Heart right ventricle (tissue), 16 donors: ENCODE measurements at regions not wholly inside any gene's neighbourhood (a gene's known extent, or its start where the extent isn't known, plus 50 kb on each side); places are given as distances from the start of the nearest gene placed in this dataset.
A peak's percentile ranks its signal among the peaks of the same experiment; 100 is the strongest.

ENCODE experiments used
- ATAC-seq, 8 donors: fragments of 200-7000 bp; cut with Tn5 transposase; one replicate each; pipeline ENCODE4 v1.9.1; 2020; ENCODE audit warnings: mild to moderate bottlenecking in 8 of 8, moderate library complexity in 8 of 8, moderate number of reproducible peaks in 1 of 8
- DNase-seq, 2 donors: peaks; one replicate each; pipeline ENCODE4 v3.0.0-alpha.2; 2020
- H3K27ac ChIP-seq, 10 donors: fragments of 200-600 bp; sonication (generic) in 2 of 10; one replicate each; pipeline versions ENCODE4 v1.5.0 to v1.8.0; 2020 to 2022; ENCODE audit warnings: mild to moderate bottlenecking in 3 of 10
- H3K27me3 ChIP-seq, 7 donors: fragments of 200-600 bp; one replicate each; pipeline ENCODE4 v1.8.0; 2021 to 2022; ENCODE audit warnings: mild to moderate bottlenecking in 2 of 7
- H3K36me3 ChIP-seq, 9 donors: fragments of 200-600 bp; sonication (generic) in 1 of 9; one replicate each; pipeline versions ENCODE4 v1.5.0 to v1.8.0; 2020 to 2022; ENCODE audit warnings: mild to moderate bottlenecking in 2 of 9
- H3K4me1 ChIP-seq, 9 donors: fragments of 200-600 bp; sonication (generic) in 1 of 9; one replicate each; pipeline versions ENCODE4 v1.5.0 to v1.8.0; 2020 to 2022; ENCODE audit warnings: mild to moderate bottlenecking in 4 of 9
- H3K4me3 ChIP-seq, 10 donors: fragments of 200-600 bp; sonication (generic) in 2 of 10; one replicate each; pipeline versions ENCODE4 v1.5.0 to v1.8.0; 2020 to 2022; ENCODE audit warnings: mild to moderate bottlenecking in 7 of 10, moderate library complexity in 2 of 10
- H3K9me3 ChIP-seq, 11 donors: fragments of 200-600 bp in 10 of 11; sonication (generic) in 2 of 11; one replicate each; pipeline versions ENCODE4 v1.5.0 to v1.8.0; 2013 to 2022; ENCODE audit warnings: mild to moderate bottlenecking in 2 of 11, control low read depth in 1 of 11, moderate library complexity in 1 of 11
- WGBS, 2 donors: extraction: QIAGEN DNeasy Blood & Tissue Kit; methylation state at CpG; one replicate each; pipeline ENCODE4 v1.1.7; 2013; ENCODE audit warnings: inconsistent platforms in 1 of 2; 5-methylcytosine and 5-hydroxymethylcytosine counted together
- intact Hi-C, 10 donors: fragments of 100-400 bp; cut with DNase I; formaldehyde crosslinking; loops; one replicate each; pipeline versions ENCODE4 v1.11.1 to v1.14.2; 2022
- TF ChIP-seq, protein P1 (sequence below), 9 donors: fragments of 200-600 bp; sonication (generic) in 2 of 9; IDR thresholded peaks; one replicate each; pipeline versions ENCODE4 v1.5.0 to v1.8.0; 2021 to 2022; ENCODE audit warnings: antibody characterized with exemption in 9 of 9, mild to moderate bottlenecking in 5 of 9, moderate library complexity in 1 of 9
- donor health status: Arrhythmogenic right ventricular cardiomyopathy.
- donor health status: ischemic (EF 13 %, LVEDD 7.1; RV severe dilation, severe dysfunction).
- donor health status: healthy with polysubstance abuse.
- donor health status: DM: no; HTN: yes; CAD: no.
- donor health status: DM: no; HTN: no; CAD: no.
- donor health status: ischemic (EF 25% LVEDD 6.9; RV normal size, moderate dysfunction).
- donor health status: ischemic (EF 25% LVEDD 5.7; RV mildly dilated, moderate dysfunction).
- donor health status: healthy.
- donor health status: DM: yes; HTN: yes; CAD: no.
- donor health status: Ischemic cardiomyopathy.
- donor health status: ischemic (EF 35%, LVEDD 5.7; RV mildly dilated, moderate dysfunction).
- donor health status: nonischemic (EF 11% LVEDD 7.7; RV severe dilation, severe dysfunction).
- donor health status: DM: yes; HTN: yes; CAD: no.
- donor health status: PGD.
- donor health status: ischemic (EF 29% LVEDD 5.4; RV normal size, mild dysfunction).
- donor health status: nonischemic (EF 23%, LVEDD 6.1; RV moderate dilation, normal function).

DNA sequence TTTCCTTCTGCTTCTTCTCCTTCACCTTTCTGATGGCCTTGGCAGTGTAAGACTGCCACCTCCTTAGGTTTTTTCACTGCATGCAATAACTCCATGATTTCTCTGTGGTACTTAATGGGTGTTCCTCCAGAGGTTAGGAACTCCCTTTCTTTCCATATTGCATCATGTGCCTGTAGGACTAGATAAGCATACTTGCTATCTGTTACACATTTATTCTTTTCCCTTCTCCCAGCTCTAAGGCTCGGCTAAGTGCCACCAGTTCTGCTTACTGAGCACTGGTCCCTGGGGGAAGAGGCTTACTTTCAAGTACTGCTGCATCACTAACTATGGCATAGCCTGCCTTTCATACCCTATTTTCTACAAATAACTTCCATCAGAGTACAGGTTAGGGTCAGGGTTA lies 351.8 kb downstream of the OTOL1 start:
- no peaks in the 10 kb centered on the region for H3K9me3 ChIP-seq
- ATAC-seq (no peak), DNase-seq (no peak)
- 44 to 74% methylated on average over 1 of the region's 1 CpG for WGBS, 2 donors
- H3K4me3 ChIP-seq: no peak overlapping the region
- TF ChIP-seq, protein P1, sequence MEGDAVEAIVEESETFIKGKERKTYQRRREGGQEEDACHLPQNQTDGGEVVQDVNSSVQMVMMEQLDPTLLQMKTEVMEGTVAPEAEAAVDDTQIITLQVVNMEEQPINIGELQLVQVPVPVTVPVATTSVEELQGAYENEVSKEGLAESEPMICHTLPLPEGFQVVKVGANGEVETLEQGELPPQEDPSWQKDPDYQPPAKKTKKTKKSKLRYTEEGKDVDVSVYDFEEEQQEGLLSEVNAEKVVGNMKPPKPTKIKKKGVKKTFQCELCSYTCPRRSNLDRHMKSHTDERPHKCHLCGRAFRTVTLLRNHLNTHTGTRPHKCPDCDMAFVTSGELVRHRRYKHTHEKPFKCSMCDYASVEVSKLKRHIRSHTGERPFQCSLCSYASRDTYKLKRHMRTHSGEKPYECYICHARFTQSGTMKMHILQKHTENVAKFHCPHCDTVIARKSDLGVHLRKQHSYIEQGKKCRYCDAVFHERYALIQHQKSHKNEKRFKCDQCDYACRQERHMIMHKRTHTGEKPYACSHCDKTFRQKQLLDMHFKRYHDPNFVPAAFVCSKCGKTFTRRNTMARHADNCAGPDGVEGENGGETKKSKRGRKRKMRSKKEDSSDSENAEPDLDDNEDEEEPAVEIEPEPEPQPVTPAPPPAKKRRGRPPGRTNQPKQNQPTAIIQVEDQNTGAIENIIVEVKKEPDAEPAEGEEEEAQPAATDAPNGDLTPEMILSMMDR (IDR thresholded peaks at IDR 0.05): no peak
- H3K27me3 ChIP-seq: no peaks in the 10 kb centered on the region
- intact Hi-C loops: no loop called here
- H3K36me3 ChIP-seq: no peaks in the 10 kb centered on the region
- no peak overlapping the region for H3K27ac ChIP-seq
- H3K4me1 ChIP-seq: no peaks in the 10 kb centered on the region

DNA sequence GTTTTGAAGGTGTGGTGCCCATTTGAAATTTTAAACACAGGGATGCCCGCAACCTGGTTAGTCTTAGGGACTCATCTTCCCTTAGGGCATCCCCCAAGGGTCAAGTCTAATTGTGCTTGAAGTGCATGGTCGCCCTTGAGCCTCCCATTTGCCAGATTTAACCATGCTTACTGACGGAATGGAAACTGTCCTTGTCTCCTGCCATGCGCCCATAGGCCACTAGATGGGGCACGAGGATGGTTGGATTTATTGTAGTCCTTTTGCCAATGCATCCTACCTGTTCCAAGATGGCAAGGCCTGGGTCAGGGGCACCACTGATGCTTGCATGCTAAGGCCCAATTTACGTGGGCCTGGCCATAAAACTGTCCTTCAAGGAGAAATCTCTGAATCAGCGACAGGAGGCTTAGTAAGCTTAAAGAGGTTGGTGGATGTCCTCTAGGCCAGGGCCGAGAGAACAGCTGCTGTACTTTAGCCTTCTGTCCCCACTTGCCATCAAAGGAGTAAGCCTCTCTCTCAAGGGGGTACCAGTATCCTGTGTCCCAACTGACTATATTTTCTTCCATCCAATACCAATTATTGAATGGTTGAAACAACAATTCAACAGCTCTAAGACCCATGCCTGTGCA lies 355.4 kb downstream of the OTOL1 start:
- H3K27me3 ChIP-seq: no peaks in the 10 kb centered on the region
- H3K36me3 ChIP-seq: no peaks in the 10 kb centered on the region
- H3K4me3 ChIP-seq: no peak overlapping the region
- whole genome bisulfite sequencing, 2 donors: 48 to 53% methylated on average over 8 of the region's 8 CpGs
- H3K9me3 ChIP-seq: no peaks in the 10 kb centered on the region
- no peak overlapping the region for H3K27ac ChIP-seq
- peak; percentile 10 to 24 for DNase-seq
- H3K4me1 ChIP-seq: no peaks in the 10 kb centered on the region
- peak in 1 of 8 donors; percentile 45 for ATAC-seq
- intact Hi-C loops: no loop called here
- TF ChIP-seq, protein P1 (IDR thresholded peaks at IDR 0.05): peak; percentile 26 to 72 (median 62)

- Histone ChIP-seq H3K36me3 (no peaks in the 10 kb centered on the region), H3K4me3 (no peak overlapping the region), H3K9me3 (no peaks in the 10 kb centered on the region), H3K4me1 (no peaks in the 10 kb centered on the region), H3K27ac (no peak overlapping the region), H3K27me3 (no peaks in the 10 kb centered on the region)
- 86% methylated on average over 9 of the region's 9 CpGs for WGBS, 2 donors
- TF ChIP-seq, protein P1 (IDR thresholded peaks at IDR 0.05): no peak
- no peak for DNase-seq
- intact Hi-C loops: no loop called here
- no peak for ATAC-seq
Measured at GRCh38 chr3:161852744-161853143, 356.1 kb downstream of the OTOL1 start.

DNA sequence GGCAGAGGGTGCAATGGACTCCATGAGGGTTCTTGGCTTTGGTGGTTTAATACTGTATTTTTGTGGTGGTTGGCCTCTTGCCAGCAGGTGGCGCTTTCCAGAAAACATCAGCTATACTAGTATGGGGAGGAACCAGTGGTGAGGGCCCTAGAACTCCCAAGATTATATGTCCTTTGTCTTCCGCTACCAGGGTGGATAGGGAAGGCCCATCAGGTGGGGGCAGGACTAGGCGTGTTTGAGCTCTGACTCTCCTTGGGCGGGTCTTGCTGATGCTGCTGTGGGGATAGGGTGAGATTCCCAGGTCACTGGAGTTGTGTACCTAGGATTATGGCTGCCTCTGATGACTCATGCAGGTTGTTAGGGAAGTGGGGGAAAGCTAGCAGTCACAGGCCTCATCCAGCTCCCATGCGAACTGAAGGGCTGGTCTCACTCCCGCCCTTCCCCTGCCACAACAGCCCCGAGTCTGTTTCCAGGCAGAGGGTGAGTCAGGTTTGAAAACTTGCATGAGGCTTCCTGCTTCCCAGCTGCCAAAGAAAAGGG lies 357.7 kb downstream of the OTOL1 start:
- Histone ChIP-seq H3K27ac (no peak overlapping the region), H3K4me1 (no peaks in the 10 kb centered on the region), H3K36me3 (no peaks in the 10 kb centered on the region), H3K9me3 (no peaks in the 10 kb centered on the region), H3K4me3 (no peak overlapping the region), H3K27me3 (no peaks in the 10 kb centered on the region)
- intact Hi-C loops: no loop called here
- 82 to 89% methylated on average over 7 of the region's 7 CpGs for WGBS, 2 donors
- ATAC-seq (peak in 1 of 8 donors; percentile 22), DNase-seq (no peak)
- TF ChIP-seq, protein P1 (IDR thresholded peaks at IDR 0.05): peak in 1 of 9 donors; percentile 8
